ENCODE measurements at regions not wholly inside any gene's neighbourhood (a gene's known extent, or its start where the extent isn't known, plus 50 kb on each side); places are given as distances from the start of the nearest gene placed in this dataset.

GRCh38 chr10:43859016-43859525 is 210.4 kb upstream of the ZNF32 start:
- TF ChIP-seq CTCF (IDR thresholded peaks at IDR 0.05) (no peak), POLR2A (IDR thresholded peaks at IDR 0.05) (no peak)
